H1 (cell line): ENCODE measurements at regions not wholly inside any gene's neighbourhood (a gene's known extent, or its start where the extent isn't known, plus 50 kb on each side); places are given as distances from the start of the nearest gene placed in this dataset.

Experiments used
- CTCF ChIA-PET: fragments of 300-600 bp; sonication (Branson Sonifier 250); formaldehyde crosslinking; loops from one replicate; lab custom pipeline; 2021; ENCODE audit not compliant: partially characterized antibody; lab: Charles Lee
- POLR2A ChIA-PET: fragments of 300-600 bp; sonication (Branson Sonifier 250); formaldehyde crosslinking; loops from one replicate; lab custom pipeline; 2021; ENCODE audit warnings: inconsistent platforms; ENCODE audit not compliant: partially characterized antibody; lab: Charles Lee
- DNase-seq, 2 experiments: peaks; one replicate each; pipeline versions ENCODE4 v3.0.0 to v3.0.0-alpha.2; 2010 to 2022; ENCODE audit warnings: low spot score in 2 of 2, low read depth in 1 of 2, mixed read lengths in 1 of 2
- FAIRE-seq: peaks from 2 replicates; lab custom pipeline; 2011; peaks lifted over from hg19 to GRCh38; lab: Jason Lieb, UNC
- H2AFZ ChIP-seq: 2 replicates; pipeline ENCODE4 v1.8.1; 2012; ENCODE audit warnings: low read length, inconsistent platforms
- H2AK5ac ChIP-seq: 2 replicates; pipeline ENCODE4 v1.6.1; 2013; ENCODE audit warnings: low read depth, low read length
- H2BK120ac ChIP-seq: replicated peaks from 2 replicates; pipeline ENCODE3; 2013; ENCODE audit warnings: low read depth, low read length, inconsistent platforms
- H2BK12ac ChIP-seq: 2 replicates; pipeline ENCODE4 v1.6.1; 2013; ENCODE audit warnings: low read depth, low read length
- H2BK15ac ChIP-seq: 2 replicates; pipeline ENCODE4 v1.6.1; 2013; ENCODE audit warnings: low read length
- H2BK20ac ChIP-seq: 2 replicates; pipeline ENCODE4 v1.6.1; 2013; ENCODE audit warnings: low read length
- H2BK5ac ChIP-seq: 2 replicates; pipeline ENCODE4 v1.6.1; 2013; ENCODE audit warnings: low read depth, low read length
- H3K14ac ChIP-seq: 2 replicates; pipeline ENCODE4 v1.6.1; 2013; ENCODE audit warnings: inconsistent platforms; ENCODE audit not compliant: insufficient read length
- H3K18ac ChIP-seq: 2 replicates; pipeline ENCODE4 v1.6.1; 2013; ENCODE audit warnings: low read length; ENCODE audit errors: extremely low read depth
- H3K23ac ChIP-seq: 2 replicates; pipeline ENCODE4 v1.6.1; 2013; ENCODE audit warnings: inconsistent platforms; ENCODE audit not compliant: insufficient read length
- H3K23me2 ChIP-seq: 2 replicates; pipeline ENCODE4 v1.6.1; 2013; ENCODE audit warnings: low read depth, low read length
- H3K27ac ChIP-seq: 2 replicates; pipeline ENCODE4 v1.6.1; 2011; ENCODE audit warnings: low read depth, low read length, inconsistent platforms
- H3K27me3 ChIP-seq, 4 experiments: replicated peaks in 1 of 4; 1 replicate in 1 of 4; 2 replicates in 3 of 4; pipeline versions ENCODE4 v1.6.1 to v1.8.1; 2011 to 2013; ENCODE audit warnings: low read length in 3 of 4, mild to moderate bottlenecking in 3 of 4, inconsistent platforms in 2 of 4, mixed read lengths in 2 of 4, moderate library complexity in 1 of 4; ENCODE audit not compliant: control insufficient read depth in 3 of 4, insufficient read depth in 3 of 4; ENCODE audit errors: extremely low read depth in 1 of 4
- H3K36me3 ChIP-seq, 4 experiments: 2 replicates each; pipeline versions ENCODE4 v1.6.1 to v1.8.1; 2011 to 2013; ENCODE audit warnings: mild to moderate bottlenecking in 4 of 4, low read length in 3 of 4, moderate library complexity in 2 of 4, control low read depth in 1 of 4, inconsistent platforms in 1 of 4; ENCODE audit not compliant: insufficient read depth in 4 of 4, control insufficient read depth in 2 of 4
- H3K4ac ChIP-seq: replicated peaks from 2 replicates; pipeline ENCODE3; 2013; ENCODE audit warnings: low read length, low read depth, mixed read lengths, inconsistent platforms; ENCODE audit not compliant: insufficient read length
- H3K4me1 ChIP-seq, 4 experiments: replicated peaks in 1 of 4; 1 replicate in 1 of 4; 2 replicates in 3 of 4; pipeline versions ENCODE4 v1.6.1 to v1.8.1; 2011 to 2013; ENCODE audit warnings: low read length in 3 of 4, inconsistent platforms in 2 of 4, mixed read lengths in 1 of 4; ENCODE audit not compliant: insufficient read depth in 4 of 4, control insufficient read depth in 3 of 4
- H3K4me2 ChIP-seq, 2 experiments: 2 replicates each; pipeline versions ENCODE4 v1.6.1 to v1.8.1; 2011 to 2013; ENCODE audit warnings: low read depth in 2 of 2, low read length in 2 of 2, control low read depth in 1 of 2, inconsistent platforms in 1 of 2, mild to moderate bottlenecking in 1 of 2; ENCODE audit not compliant: insufficient read depth in 1 of 2
- H3K4me3 ChIP-seq, 4 experiments: fragments of 200-600, 300-600 bp in 1 of 4; sonication (generic), shearing (Covaris generic), sonication (Bioruptor Twin) in 1 of 4; 2 replicates each; pipeline versions ENCODE4 v1.5.1 to v1.8.1; 2011 to 2016; ENCODE audit warnings: low read length in 4 of 4, low read depth in 3 of 4, control low read depth in 2 of 4, inconsistent platforms in 2 of 4, mild to moderate bottlenecking in 2 of 4, mixed read lengths in 1 of 4, moderate library complexity in 1 of 4; ENCODE audit not compliant: insufficient read depth in 2 of 4; ENCODE audit errors: extremely low read depth in 1 of 4
- H3K56ac ChIP-seq: replicated peaks from 2 replicates; pipeline ENCODE3; 2013; ENCODE audit warnings: low read depth, mild to moderate bottlenecking, mixed read lengths, low read length, inconsistent platforms; ENCODE audit not compliant: insufficient read length
- H3K79me1 ChIP-seq: 2 replicates; pipeline ENCODE4 v1.6.1; 2013; ENCODE audit warnings: low read depth, low read length, control low read depth
- H3K79me2 ChIP-seq, 2 experiments: 2 replicates each; pipeline versions ENCODE4 v1.6.1 to v1.8.1; 2012 to 2013; ENCODE audit warnings: low read length in 2 of 2, mild to moderate bottlenecking in 2 of 2, inconsistent platforms in 1 of 2; ENCODE audit not compliant: insufficient read depth in 2 of 2, control insufficient read depth in 1 of 2
- H3K9ac ChIP-seq, 4 experiments: replicated peaks in 1 of 4; 1 replicate in 1 of 4; 2 replicates in 3 of 4; pipeline versions ENCODE4 v1.6.1 to v1.8.1; 2011 to 2013; ENCODE audit warnings: low read depth in 3 of 4, low read length in 3 of 4, control low read depth in 2 of 4, mild to moderate bottlenecking in 2 of 4, moderate library complexity in 2 of 4, inconsistent platforms in 1 of 4; ENCODE audit errors: extremely low read depth in 1 of 4
- H3K9me3 ChIP-seq, 2 experiments: 2 replicates each; pipeline versions ENCODE4 v1.6.1 to v1.8.1; 2012 to 2013; ENCODE audit warnings: mild to moderate bottlenecking in 2 of 2, moderate library complexity in 2 of 2, control low read depth in 1 of 2, inconsistent platforms in 1 of 2, low read depth in 1 of 2, low read length in 1 of 2, mixed read lengths in 1 of 2; ENCODE audit not compliant: insufficient read depth in 2 of 2
- H4K20me1 ChIP-seq, 2 experiments: replicated peaks in 1 of 2; 2 replicates each; pipeline versions ENCODE3 to v1.8.1; 2011 to 2013; ENCODE audit warnings: inconsistent platforms in 2 of 2, low read length in 2 of 2, mild to moderate bottlenecking in 1 of 2; ENCODE audit not compliant: insufficient read depth in 2 of 2, control insufficient read depth in 1 of 2
- H4K5ac ChIP-seq: 2 replicates; pipeline ENCODE4 v1.6.1; 2013; ENCODE audit warnings: low read length, low read depth, mixed read lengths, inconsistent platforms; ENCODE audit not compliant: insufficient read length
- H4K8ac ChIP-seq: 2 replicates; pipeline ENCODE4 v1.8.0; 2013; ENCODE audit warnings: mild to moderate bottlenecking, moderate library complexity, low read length, inconsistent platforms; ENCODE audit not compliant: insufficient read depth; ENCODE audit errors: extremely low read depth
- H4K91ac ChIP-seq: replicated peaks from 2 replicates; pipeline ENCODE3; 2013; ENCODE audit warnings: low read length, mixed read lengths, inconsistent platforms; ENCODE audit not compliant: insufficient read length
- CHD2 ChIP-seq: IDR thresholded peaks from 2 replicates; pipeline ENCODE4 v1.6.1; 2012; ENCODE audit warnings: low read length, improper control_type of control experiment
- E2F6 ChIP-seq: IDR thresholded peaks from 2 replicates; pipeline ENCODE4 v1.6.1; 2012; ENCODE audit warnings: inconsistent platforms
- EP300 ChIP-seq, 2 experiments: IDR thresholded peaks; 1 replicate in 1 of 2; 2 replicates in 1 of 2; pipeline ENCODE4 v1.6.1; 2011 to 2012; ENCODE audit warnings: low read depth in 2 of 2, low read length in 2 of 2, mild to moderate bottlenecking in 2 of 2, borderline replicate concordance in 1 of 2, inconsistent platforms in 1 of 2, moderate library complexity in 1 of 2
- HDAC6 ChIP-seq: IDR thresholded peaks from one replicate; pipeline ENCODE4 v1.7.1; 2012; ENCODE audit warnings: low read depth, mild to moderate bottlenecking, inconsistent platforms, low read length, moderate library complexity
- KDM4A ChIP-seq: IDR thresholded peaks from one replicate; pipeline ENCODE4 v1.7.1; 2012; ENCODE audit warnings: low read depth, mild to moderate bottlenecking, moderate library complexity, low read length, inconsistent platforms; ENCODE audit not compliant: severe bottlenecking
- KDM5A ChIP-seq: fragments of 200-600 bp; IDR thresholded peaks from 2 replicates; pipeline ENCODE4 v1.7.1; 2012; ENCODE audit warnings: mild to moderate bottlenecking, low read length, inconsistent platforms, mixed read lengths
- MAX ChIP-seq: IDR thresholded peaks from 2 replicates; pipeline ENCODE4 v1.6.1; 2012; ENCODE audit warnings: inconsistent platforms
- NRF1 ChIP-seq: IDR thresholded peaks from 2 replicates; pipeline ENCODE4 v1.6.1; 2011; ENCODE audit warnings: mild to moderate bottlenecking, low read depth, low read length, improper control_type of control experiment
- RAD21 ChIP-seq, 2 experiments: IDR thresholded peaks in 1 of 2; conservative IDR thresholded peaks in 1 of 2; 2 replicates each; pipeline ENCODE4 v1.6.1; 2011; ENCODE audit warnings: low read depth in 2 of 2, low read length in 2 of 2, improper control_type of control experiment in 1 of 2, inconsistent platforms in 1 of 2, mild to moderate bottlenecking in 1 of 2, moderate library complexity in 1 of 2
- SAP30 ChIP-seq: fragments of 300-600 bp; sonication (generic); IDR thresholded peaks from 2 replicates; pipeline ENCODE4 v1.7.1; 2012; ENCODE audit warnings: low read length, moderate library complexity, mild to moderate bottlenecking, inconsistent platforms; ENCODE audit not compliant: insufficient read depth, insufficient replicate concordance
- USF2 ChIP-seq: IDR thresholded peaks from 2 replicates; pipeline ENCODE4 v1.6.1; 2011; ENCODE audit warnings: low read length, improper control_type of control experiment
- WGBS, 2 experiments: shearing (Covaris generic) in 1 of 2; methylation state at CpG; one replicate each; pipeline versions ENCODE4 v1.1.6 to v1.1.7; 2013 to 2015; ENCODE audit warnings: low lambda C conversion rate in 2 of 2, mixed read lengths in 2 of 2, inconsistent platforms in 1 of 2, low coverage in 1 of 2, missing lambda C conversion rate in 1 of 2; ENCODE audit not compliant: insufficient replicate concordance in 2 of 2, insufficient coverage in 1 of 2, insufficient read length in 1 of 2; ENCODE audit errors: extremely low coverage in 1 of 2, missing lambda C conversion rate in 1 of 2; 5-methylcytosine and 5-hydroxymethylcytosine counted together

GRCh38 chr1:25003000-25003399 is 72.9 kb upstream of the RUNX3 start:
- no peak overlapping the region for H2BK12ac ChIP-seq
- H3K9me3 ChIP-seq, result no peaks in the 10 kb centered on the region
- no peak overlapping the region for H2BK120ac ChIP-seq
- ChIA-PET CTCF (interaction anchor here (0.6 to 2.7 kb wide), 9 partner anchors 12 to 1347 kb away, joined by 3 to 21 read pairs (median 4); no protein-coding TSS in a partner anchor), POLR2A (interaction anchor here (0.6 to 1.1 kb wide), 3 partner anchors 15 to 43 kb away, joined by 3 read pairs; no protein-coding TSS in a partner anchor)
- no peak overlapping the region for H3K27ac ChIP-seq
- H3K18ac ChIP-seq, result no peak overlapping the region
- DNase-seq (no peak), FAIRE-seq (no peak)
- no peak overlapping the region; a peak in 2 of 7 replicates for H3K9ac ChIP-seq
- H3K79me2 ChIP-seq, result no peaks in the 10 kb centered on the region
- H2AFZ ChIP-seq, result no peak overlapping the region
- H3K4me1 ChIP-seq, result peaks cover 0 to 5% (median 0%) of the 10 kb centered on the region in 4 experiments; a peak in 2 of 7 replicates
- no peak overlapping the region for H3K4me3 ChIP-seq
- H3K4ac ChIP-seq, result no peak overlapping the region
- H3K79me1 ChIP-seq, result no peaks in the 10 kb centered on the region
- no peak overlapping the region for H4K5ac ChIP-seq
- H3K23ac ChIP-seq, result no peak overlapping the region
- no peak overlapping the region for H3K14ac ChIP-seq
- no peak overlapping the region for H4K8ac ChIP-seq
- H3K23me2 ChIP-seq, result no peaks in the 10 kb centered on the region
- H2BK20ac ChIP-seq, result no peak overlapping the region
- H4K20me1 ChIP-seq, result no peaks in the 10 kb centered on the region
- H3K27me3 ChIP-seq, result 0 out of 7 replicates have a peak, but pooled peaks cover 0 to 2% (median 0%) of the 10 kb centered on the region in 4 experiments
- H3K36me3 ChIP-seq, result no peaks in the 10 kb centered on the region
- no peak overlapping the region for H3K4me2 ChIP-seq
- no peak overlapping the region for H3K56ac ChIP-seq
- H2AK5ac ChIP-seq, result no peak overlapping the region
- no peak overlapping the region for H2BK5ac ChIP-seq
- no peak overlapping the region for H4K91ac ChIP-seq
- 93% methylated on average over 7 of the region's 7 CpGs; no CpG with 5 or more reads in 1 of the 2 experiments for WGBS, 2 experiments
- H2BK15ac ChIP-seq, result no peak overlapping the region
- no peak for TF ChIP-seq RAD21 (IDR thresholded peaks at IDR 0.05 in 1 of 2, conservative IDR thresholded peaks at IDR 0.05 in 1 of 2; ENCODE audit: low read depth in 2 of 2, low read length in 2 of 2)
- TF ChIP-seq KDM5A, result no peak
- TF ChIP-seq EP300 (IDR thresholded peaks at IDR 0.05; ENCODE audit: borderline replicate concordance in 1 of 2, low read depth in 2 of 2, low read length in 2 of 2), result no peak
- no peak for TF ChIP-seq CHD2
- no peak for TF ChIP-seq MAX
- no peak for TF ChIP-seq KDM4A
- TF ChIP-seq USF2, result no peak
- no peak for TF ChIP-seq NRF1
- no peak for TF ChIP-seq SAP30
- no peak for TF ChIP-seq E2F6
- no peak for TF ChIP-seq HDAC6
